ENCODE measurements at regions not wholly inside any gene's neighbourhood (a gene's known extent, or its start where the extent isn't known, plus 50 kb on each side); places are given as distances from the start of the nearest gene placed in this dataset.

DNA sequence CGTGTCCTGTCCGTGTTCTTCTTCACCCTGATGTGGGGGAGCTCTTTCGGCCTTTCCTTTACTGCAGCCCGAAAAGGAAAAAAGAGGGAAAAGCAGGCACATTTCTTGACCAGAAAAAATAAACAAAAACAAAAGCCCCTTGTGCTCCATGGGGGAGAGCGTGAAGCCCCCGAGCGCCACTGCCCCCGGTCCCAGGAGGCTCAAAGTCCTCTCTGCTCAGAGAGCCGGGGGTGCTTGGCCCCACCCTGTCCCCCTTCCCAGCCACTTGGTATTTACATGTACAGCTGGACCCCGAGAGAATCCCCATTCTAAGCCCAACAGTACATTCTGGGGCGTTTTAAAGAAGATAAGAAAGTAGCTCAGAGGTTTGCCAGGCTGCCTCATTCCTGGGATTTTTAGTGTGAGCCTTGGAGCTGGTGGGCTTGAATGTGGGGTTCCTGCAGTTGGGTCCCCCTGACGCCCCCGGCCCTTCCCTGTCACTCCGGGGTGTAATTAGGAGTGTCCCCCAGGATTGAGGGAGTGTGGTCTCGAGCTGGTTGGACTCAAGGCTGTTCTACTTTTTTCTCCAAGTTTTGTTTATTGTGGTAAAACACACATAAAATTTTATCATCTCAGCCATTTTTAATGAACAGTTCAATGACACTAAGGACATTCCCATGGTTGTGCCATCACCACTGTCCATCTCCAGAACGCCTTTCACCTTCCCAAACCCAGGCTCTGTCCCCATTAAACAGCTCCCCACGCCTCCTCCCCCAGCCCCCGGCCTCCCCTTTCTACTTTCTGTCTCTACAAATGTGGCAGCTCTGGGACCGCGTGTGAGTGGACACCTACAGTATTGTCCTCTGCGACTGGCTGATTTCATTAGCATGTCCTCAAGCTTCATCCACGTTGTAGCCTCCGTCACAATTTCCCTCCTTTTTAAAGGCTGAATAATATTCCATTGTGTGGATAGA is 55.7 kb upstream of the BHLHE23 start:
- TF ChIP-seq EGR1 (IDR thresholded peaks at IDR 0.05; ENCODE audit: low read depth in 2 of 2) (no peak), RXRA (IDR thresholded peaks at IDR 0.05) (no peak), JUND (IDR thresholded peaks at IDR 0.05) (no peak), ATF3 (IDR thresholded peaks at IDR 0.05) (no peak), RAD21 (IDR thresholded peaks at IDR 0.05) (no peak), NR2F2 (IDR thresholded peaks at IDR 0.05) (no peak), TAF1 (conservative IDR thresholded peaks at IDR 0.05) (no peak), GABPA (IDR thresholded peaks at IDR 0.05 in 1 of 2, conservative IDR thresholded peaks at IDR 0.05 in 1 of 2) (no peak), HNF4G (IDR thresholded peaks at IDR 0.05) (no peak), CTCF (IDR thresholded peaks at IDR 0.05; ENCODE audit: low read depth, low read length, missing input control) (no peak), FOXA1 (IDR thresholded peaks at IDR 0.05) (no peak), HNF4A (conservative IDR thresholded peaks at IDR 0.05) (no peak), SP1 (IDR thresholded peaks at IDR 0.05) (no peak), ZBTB33 (IDR thresholded peaks at IDR 0.05) (no peak), FOXA2 (IDR thresholded peaks at IDR 0.05) (no peak), YY1 (IDR thresholded peaks at IDR 0.05) (no peak)
- TF ChIP-seq, protein P1, sequence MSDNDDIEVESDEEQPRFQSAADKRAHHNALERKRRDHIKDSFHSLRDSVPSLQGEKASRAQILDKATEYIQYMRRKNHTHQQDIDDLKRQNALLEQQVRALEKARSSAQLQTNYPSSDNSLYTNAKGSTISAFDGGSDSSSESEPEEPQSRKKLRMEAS (IDR thresholded peaks at IDR 0.05): no peak
- TF ChIP-seq, protein P2, sequence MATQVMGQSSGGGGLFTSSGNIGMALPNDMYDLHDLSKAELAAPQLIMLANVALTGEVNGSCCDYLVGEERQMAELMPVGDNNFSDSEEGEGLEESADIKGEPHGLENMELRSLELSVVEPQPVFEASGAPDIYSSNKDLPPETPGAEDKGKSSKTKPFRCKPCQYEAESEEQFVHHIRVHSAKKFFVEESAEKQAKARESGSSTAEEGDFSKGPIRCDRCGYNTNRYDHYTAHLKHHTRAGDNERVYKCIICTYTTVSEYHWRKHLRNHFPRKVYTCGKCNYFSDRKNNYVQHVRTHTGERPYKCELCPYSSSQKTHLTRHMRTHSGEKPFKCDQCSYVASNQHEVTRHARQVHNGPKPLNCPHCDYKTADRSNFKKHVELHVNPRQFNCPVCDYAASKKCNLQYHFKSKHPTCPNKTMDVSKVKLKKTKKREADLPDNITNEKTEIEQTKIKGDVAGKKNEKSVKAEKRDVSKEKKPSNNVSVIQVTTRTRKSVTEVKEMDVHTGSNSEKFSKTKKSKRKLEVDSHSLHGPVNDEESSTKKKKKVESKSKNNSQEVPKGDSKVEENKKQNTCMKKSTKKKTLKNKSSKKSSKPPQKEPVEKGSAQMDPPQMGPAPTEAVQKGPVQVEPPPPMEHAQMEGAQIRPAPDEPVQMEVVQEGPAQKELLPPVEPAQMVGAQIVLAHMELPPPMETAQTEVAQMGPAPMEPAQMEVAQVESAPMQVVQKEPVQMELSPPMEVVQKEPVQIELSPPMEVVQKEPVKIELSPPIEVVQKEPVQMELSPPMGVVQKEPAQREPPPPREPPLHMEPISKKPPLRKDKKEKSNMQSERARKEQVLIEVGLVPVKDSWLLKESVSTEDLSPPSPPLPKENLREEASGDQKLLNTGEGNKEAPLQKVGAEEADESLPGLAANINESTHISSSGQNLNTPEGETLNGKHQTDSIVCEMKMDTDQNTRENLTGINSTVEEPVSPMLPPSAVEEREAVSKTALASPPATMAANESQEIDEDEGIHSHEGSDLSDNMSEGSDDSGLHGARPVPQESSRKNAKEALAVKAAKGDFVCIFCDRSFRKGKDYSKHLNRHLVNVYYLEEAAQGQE (IDR thresholded peaks at IDR 0.05): no peak
- Histone ChIP-seq H3K36me3 (ENCODE audit: control insufficient read depth in 4 of 4, insufficient read depth in 3 of 4, low read depth in 1 of 4, low read length in 3 of 4) (no peaks in the 10 kb centered on the region), H3K9me3 (ENCODE audit: control insufficient read depth in 4 of 4, low read length in 3 of 4) (no peaks in the 10 kb centered on the region), H3K4me1 (ENCODE audit: control insufficient read depth in 4 of 4, insufficient read depth in 4 of 4, low read length in 3 of 4) (no peaks in the 10 kb centered on the region), H3K27ac (ENCODE audit: low read depth in 1 of 2, low read length in 2 of 2) (no peak overlapping the region), H3K4me3 (ENCODE audit: low read depth in 1 of 3, low read length in 3 of 3) (no peak overlapping the region), H3K27me3 (ENCODE audit: control insufficient read depth in 4 of 4, insufficient read depth in 4 of 4, low read length in 3 of 4) (peaks cover 0 to 4% (median 1%) of the 10 kb centered on the region in 4 donors), H3K9ac (ENCODE audit: low read depth in 1 of 2, low read length in 2 of 2) (no peak overlapping the region)
- DNase-seq (ENCODE audit: low spot score): no peak
- WGBS: 70% methylated on average over 23 of the region's 23 CpGs
